Endodermal cell (in vitro differentiated cells): ENCODE measurements at regions not wholly inside any gene's neighbourhood (a gene's known extent, or its start where the extent isn't known, plus 50 kb on each side); places are given as distances from the start of the nearest gene placed in this dataset.
A peak's percentile ranks its signal among the peaks of the same experiment; 100 is the strongest.

Experiments used
- DNase-seq: peaks from one replicate; pipeline ENCODE4 v3.0.0-alpha.2; 2017
- H3K27ac ChIP-seq: 2 replicates; pipeline ENCODE4 v1.5.1; 2013; ENCODE audit warnings: mild to moderate bottlenecking, low read depth, low read length, moderate library complexity
- H3K27me3 ChIP-seq: 2 replicates; pipeline ENCODE4 v1.6.1; 2013; ENCODE audit warnings: mild to moderate bottlenecking, low read length, moderate library complexity; ENCODE audit not compliant: insufficient read depth, control insufficient read depth, poor library complexity, severe bottlenecking
- H3K36me3 ChIP-seq: 2 replicates; pipeline ENCODE4 v1.7.0; 2013; ENCODE audit warnings: mild to moderate bottlenecking, low read length, moderate library complexity; ENCODE audit not compliant: control insufficient read depth, insufficient read depth
- H3K4me1 ChIP-seq: one replicate; pipeline ENCODE4 v1.7.0; 2013; ENCODE audit warnings: low read length; ENCODE audit not compliant: control insufficient read depth, insufficient read depth
- H3K4me3 ChIP-seq: 2 replicates; pipeline ENCODE4 v1.5.1; 2013; ENCODE audit warnings: mild to moderate bottlenecking, low read length, moderate library complexity
- H3K9ac ChIP-seq: 2 replicates; pipeline ENCODE4 v1.6.1; 2013; ENCODE audit warnings: mild to moderate bottlenecking, low read length, moderate library complexity; ENCODE audit not compliant: poor library complexity, severe bottlenecking; ENCODE audit errors: extremely low read depth
- H3K9me3 ChIP-seq: 2 replicates; pipeline ENCODE4 v1.6.1; 2013; ENCODE audit warnings: mild to moderate bottlenecking, low read length, moderate library complexity; ENCODE audit not compliant: control insufficient read depth
- H3K27ac Mint-ChIP-seq: 2 replicates; pipeline ENCODE4 v1.8.0; 2020; ENCODE audit warnings: mixed read lengths
- H3K27me3 Mint-ChIP-seq: 2 replicates; pipeline ENCODE4 v1.8.0; 2021; ENCODE audit warnings: mild to moderate bottlenecking, mixed read lengths; ENCODE audit not compliant: insufficient read depth
- H3K36me3 Mint-ChIP-seq: 2 replicates; pipeline ENCODE4 v1.8.0; 2020; ENCODE audit warnings: low read depth, mixed read lengths
- H3K4me1 Mint-ChIP-seq: 2 replicates; pipeline ENCODE4 v1.8.0; 2020; ENCODE audit warnings: mixed read lengths
- H3K4me3 Mint-ChIP-seq: 2 replicates; pipeline ENCODE4 v1.8.0; 2020; ENCODE audit warnings: mild to moderate bottlenecking, moderate library complexity, mixed read lengths
- H3K9me3 Mint-ChIP-seq: 2 replicates; pipeline ENCODE4 v1.8.0; 2020; ENCODE audit warnings: mild to moderate bottlenecking, mixed read lengths
- WGBS, 2 experiments: methylation state at CpG; one replicate each; pipeline versions ENCODE4 v1.1.5 to v1.1.7; 2013; ENCODE audit warnings: missing lambda C conversion rate in 2 of 2, mixed read lengths in 1 of 2; ENCODE audit not compliant: insufficient coverage in 1 of 2, insufficient read length in 1 of 2; 5-methylcytosine and 5-hydroxymethylcytosine counted together
- TF ChIP-seq, protein P1 (sequence below): fragments of 200-600 bp; sonication (generic); conservative IDR thresholded peaks from 2 replicates; pipeline ENCODE4 v1.5.0; 2021; ENCODE audit warnings: antibody characterized with exemption, mild to moderate bottlenecking

DNA sequence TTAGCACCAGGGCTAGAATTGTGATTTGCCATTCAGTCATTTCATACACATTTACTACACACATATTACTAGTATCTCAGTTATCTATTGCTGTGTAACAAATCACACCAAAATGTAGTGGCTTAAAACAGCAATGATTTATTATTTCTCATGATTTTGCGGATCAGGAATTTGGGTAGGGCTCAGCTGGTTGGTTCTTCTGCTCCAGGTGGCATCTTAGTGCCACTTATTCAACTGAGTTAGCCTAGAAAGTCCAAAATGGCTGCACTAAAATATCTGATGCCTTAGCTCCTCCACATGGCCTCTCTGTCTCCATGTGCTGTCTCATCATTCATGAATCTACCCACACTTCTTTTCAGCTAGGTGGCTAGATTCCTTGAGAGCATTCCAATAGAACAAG is 107.1 kb downstream of the ZFP36L2 start:
- Histone ChIP-seq H3K9ac (no peak overlapping the region), H3K9me3 (peaks cover 22% of the 10 kb centered on the region), H3K4me1 (no peaks in the 10 kb centered on the region), H3K27ac (no peak overlapping the region), H3K36me3 (no peaks in the 10 kb centered on the region), H3K4me3 (peak overlapping the region; percentile 38), H3K27me3 (no peaks in the 10 kb centered on the region)
- H3K4me3 Mint-ChIP-seq = no peak overlapping the region
- DNase-seq = peak; percentile 12
- 92 to 100% methylated on average over 1 of the region's 1 CpG for WGBS, 2 experiments
- TF ChIP-seq, protein P1, sequence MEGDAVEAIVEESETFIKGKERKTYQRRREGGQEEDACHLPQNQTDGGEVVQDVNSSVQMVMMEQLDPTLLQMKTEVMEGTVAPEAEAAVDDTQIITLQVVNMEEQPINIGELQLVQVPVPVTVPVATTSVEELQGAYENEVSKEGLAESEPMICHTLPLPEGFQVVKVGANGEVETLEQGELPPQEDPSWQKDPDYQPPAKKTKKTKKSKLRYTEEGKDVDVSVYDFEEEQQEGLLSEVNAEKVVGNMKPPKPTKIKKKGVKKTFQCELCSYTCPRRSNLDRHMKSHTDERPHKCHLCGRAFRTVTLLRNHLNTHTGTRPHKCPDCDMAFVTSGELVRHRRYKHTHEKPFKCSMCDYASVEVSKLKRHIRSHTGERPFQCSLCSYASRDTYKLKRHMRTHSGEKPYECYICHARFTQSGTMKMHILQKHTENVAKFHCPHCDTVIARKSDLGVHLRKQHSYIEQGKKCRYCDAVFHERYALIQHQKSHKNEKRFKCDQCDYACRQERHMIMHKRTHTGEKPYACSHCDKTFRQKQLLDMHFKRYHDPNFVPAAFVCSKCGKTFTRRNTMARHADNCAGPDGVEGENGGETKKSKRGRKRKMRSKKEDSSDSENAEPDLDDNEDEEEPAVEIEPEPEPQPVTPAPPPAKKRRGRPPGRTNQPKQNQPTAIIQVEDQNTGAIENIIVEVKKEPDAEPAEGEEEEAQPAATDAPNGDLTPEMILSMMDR = no peak
- H3K4me1 Mint-ChIP-seq = peaks cover 16% of the 10 kb centered on the region
- peaks cover 13% of the 10 kb centered on the region for H3K9me3 Mint-ChIP-seq
- H3K27me3 Mint-ChIP-seq = no peaks in the 10 kb centered on the region
- H3K36me3 Mint-ChIP-seq = no peaks in the 10 kb centered on the region
- no peak overlapping the region for H3K27ac Mint-ChIP-seq

DNA sequence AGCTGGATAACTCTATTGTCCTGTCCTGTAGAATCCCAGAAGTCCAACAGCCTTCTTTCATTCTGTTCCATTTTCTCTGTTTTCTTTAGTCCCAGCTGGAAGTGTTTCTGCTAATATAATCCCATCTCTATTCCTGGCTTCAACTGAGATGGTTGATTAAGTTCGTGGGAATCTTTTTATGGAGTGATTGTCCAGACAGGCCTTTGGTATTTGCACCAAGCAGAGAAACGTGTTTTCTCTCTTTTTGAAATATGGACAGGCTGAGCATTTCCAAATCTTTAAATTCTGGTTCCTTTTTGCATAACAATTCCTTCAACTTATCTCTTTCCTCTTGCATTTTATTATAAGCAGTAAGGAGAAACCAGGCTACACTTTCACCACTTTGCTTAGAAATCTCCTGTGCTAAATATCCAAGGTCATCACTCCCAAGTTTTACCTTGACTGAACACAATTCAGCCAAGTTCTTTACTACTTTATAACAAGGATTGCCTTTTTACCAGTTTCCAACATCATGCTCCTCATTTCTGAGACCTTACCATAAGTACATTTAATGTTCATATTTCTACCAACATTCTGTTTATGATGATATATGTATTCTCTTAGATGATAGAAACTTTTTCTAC is 108.8 kb downstream of the ZFP36L2 start:
- no peak overlapping the region for H3K27ac Mint-ChIP-seq
- H3K36me3 ChIP-seq = no peaks in the 10 kb centered on the region
- no peaks in the 10 kb centered on the region for H3K36me3 Mint-ChIP-seq
- H3K27me3 Mint-ChIP-seq = peaks cover 3% of the 10 kb centered on the region
- peaks cover 13% of the 10 kb centered on the region for H3K9me3 Mint-ChIP-seq
- TF ChIP-seq, protein P1 = no peak
- H3K27ac ChIP-seq = no peak overlapping the region
- peaks cover 5% of the 10 kb centered on the region for H3K4me1 ChIP-seq
- WGBS, 2 experiments = 88 to 92% methylated on average over 2 of the region's 2 CpGs
- H3K4me3 Mint-ChIP-seq = no peak overlapping the region
- no peak overlapping the region for H3K4me3 ChIP-seq
- no peak overlapping the region for H3K9ac ChIP-seq
- no peak for DNase-seq
- no peaks in the 10 kb centered on the region for H3K27me3 ChIP-seq
- H3K4me1 Mint-ChIP-seq = peaks cover 20% of the 10 kb centered on the region
- peaks cover 22% of the 10 kb centered on the region for H3K9me3 ChIP-seq

DNA sequence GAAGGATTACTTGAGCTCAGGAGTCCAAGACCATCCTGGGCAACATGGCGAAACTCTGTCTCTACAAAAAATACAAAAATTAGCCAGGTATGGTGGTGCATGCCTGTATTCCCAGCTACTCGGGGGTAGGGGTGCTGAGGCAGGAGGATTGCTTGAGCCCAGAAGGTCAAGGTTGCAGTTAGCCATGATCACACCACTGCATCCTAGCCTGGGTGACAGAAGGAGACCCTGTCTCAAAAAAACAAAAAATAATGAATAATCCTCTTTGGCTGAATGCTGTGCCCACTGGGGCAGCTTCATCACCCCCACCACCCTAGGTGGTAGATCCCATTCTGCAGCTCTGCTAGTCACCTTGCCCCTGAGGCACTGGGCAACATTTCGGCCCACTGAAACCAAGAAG is 109.4 kb downstream of the ZFP36L2 start:
- Histone ChIP-seq H3K4me1 (peaks cover 5% of the 10 kb centered on the region), H3K9me3 (peaks cover 22% of the 10 kb centered on the region), H3K36me3 (no peaks in the 10 kb centered on the region), H3K27me3 (no peaks in the 10 kb centered on the region), H3K27ac (no peak overlapping the region), H3K9ac (no peak overlapping the region), H3K4me3 (no peak overlapping the region)
- no peaks in the 10 kb centered on the region for H3K36me3 Mint-ChIP-seq
- WGBS, 2 experiments = 91 to 94% methylated on average over 1 to 3 of the region's 3 CpGs
- no peak overlapping the region for H3K27ac Mint-ChIP-seq
- no peak for DNase-seq
- H3K27me3 Mint-ChIP-seq = peaks cover 3% of the 10 kb centered on the region
- H3K9me3 Mint-ChIP-seq = peaks cover 13% of the 10 kb centered on the region
- TF ChIP-seq, protein P1 = no peak
- H3K4me3 Mint-ChIP-seq = no peak overlapping the region
- H3K4me1 Mint-ChIP-seq = peaks cover 20% of the 10 kb centered on the region
